Prostate gland (tissue), 2 donors: ENCODE measurements at regions not wholly inside any gene's neighbourhood (a gene's known extent, or its start where the extent isn't known, plus 50 kb on each side); places are given as distances from the start of the nearest gene placed in this dataset.

Experiments
- DNase-seq: peaks from one replicate; pipeline ENCODE4 v3.0.0-alpha.2; 2019; ENCODE audit warnings: low spot score
- H3K27ac ChIP-seq, 2 donors: fragments of 200-600 bp; sonication (generic); 2 replicates each; pipeline ENCODE4 v1.5.1; 2017 to 2019
- H3K27me3 ChIP-seq: fragments of 200-600 bp; sonication (generic); replicated peaks from 2 replicates; pipeline ENCODE4 v1.5.1; 2019; ENCODE audit not compliant: insufficient read depth
- H3K36me3 ChIP-seq, 2 donors: fragments of 200-600 bp; sonication (generic); 1 replicate in 1 of 2; 2 replicates in 1 of 2; pipeline versions ENCODE4 v1.5.1 to v1.8.1; 2017 to 2019
- H3K4me1 ChIP-seq: fragments of 200-600 bp; sonication (generic); replicated peaks from 2 replicates; pipeline ENCODE4 v1.5.1; 2019
- H3K4me3 ChIP-seq, 2 donors: fragments of 200-600 bp; sonication (generic); 2 replicates each; pipeline ENCODE4 v1.5.1; 2017 to 2019
- H3K9me3 ChIP-seq: fragments of 200-600 bp; sonication (generic); 2 replicates; pipeline ENCODE4 v1.5.1; 2017
- POLR2A ChIP-seq: fragments of 450-650 bp; IDR thresholded peaks from one replicate; pipeline ENCODE4 v1.6.1; 2016; ENCODE audit warnings: antibody characterized with exemption, mild to moderate bottlenecking
- POLR2AphosphoS5 ChIP-seq: sonication (generic); formaldehyde crosslinking; IDR thresholded peaks from one replicate; pipeline ENCODE4 v1.6.1; 2017; ENCODE audit warnings: antibody characterized with exemption
- WGBS: methylation state at CpG from one replicate; pipeline ENCODE4 v1.1.5; 2018; 5-methylcytosine and 5-hydroxymethylcytosine counted together
- intact Hi-C: fragments of 100-400 bp; cut with DNase I; formaldehyde crosslinking; loops from one replicate; pipeline ENCODE4 v1.14.2; 2022
- TF ChIP-seq, protein P1 (sequence below), 4 experiments: fragments of 200-600 bp in 2 of 4; fragments of 450-650 bp in 2 of 4; sonication (generic) in 2 of 4; IDR thresholded peaks; 1 replicate in 3 of 4; 2 replicates in 1 of 4; pipeline ENCODE4 v1.5.1; 2016 to 2019; ENCODE audit warnings: antibody characterized with exemption in 4 of 4, mild to moderate bottlenecking in 2 of 4, moderate library complexity in 2 of 4

GRCh38 chr9:13904746-13905145 lies 409.2 kb downstream of the NFIB start:
- no peak for DNase-seq
- Histone ChIP-seq H3K9me3 (no peaks in the 10 kb centered on the region), H3K27ac (no peak overlapping the region), H3K36me3 (no peaks in the 10 kb centered on the region), H3K27me3 (no peaks in the 10 kb centered on the region), H3K4me3 (no peak overlapping the region), H3K4me1 (no peaks in the 10 kb centered on the region)
- intact Hi-C loops: no loop called here
- TF ChIP-seq, protein P1, sequence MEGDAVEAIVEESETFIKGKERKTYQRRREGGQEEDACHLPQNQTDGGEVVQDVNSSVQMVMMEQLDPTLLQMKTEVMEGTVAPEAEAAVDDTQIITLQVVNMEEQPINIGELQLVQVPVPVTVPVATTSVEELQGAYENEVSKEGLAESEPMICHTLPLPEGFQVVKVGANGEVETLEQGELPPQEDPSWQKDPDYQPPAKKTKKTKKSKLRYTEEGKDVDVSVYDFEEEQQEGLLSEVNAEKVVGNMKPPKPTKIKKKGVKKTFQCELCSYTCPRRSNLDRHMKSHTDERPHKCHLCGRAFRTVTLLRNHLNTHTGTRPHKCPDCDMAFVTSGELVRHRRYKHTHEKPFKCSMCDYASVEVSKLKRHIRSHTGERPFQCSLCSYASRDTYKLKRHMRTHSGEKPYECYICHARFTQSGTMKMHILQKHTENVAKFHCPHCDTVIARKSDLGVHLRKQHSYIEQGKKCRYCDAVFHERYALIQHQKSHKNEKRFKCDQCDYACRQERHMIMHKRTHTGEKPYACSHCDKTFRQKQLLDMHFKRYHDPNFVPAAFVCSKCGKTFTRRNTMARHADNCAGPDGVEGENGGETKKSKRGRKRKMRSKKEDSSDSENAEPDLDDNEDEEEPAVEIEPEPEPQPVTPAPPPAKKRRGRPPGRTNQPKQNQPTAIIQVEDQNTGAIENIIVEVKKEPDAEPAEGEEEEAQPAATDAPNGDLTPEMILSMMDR (IDR thresholded peaks at IDR 0.05): no peak
- TF ChIP-seq POLR2AphosphoS5 (no peak), POLR2A (no peak)

GRCh38 chr9:13904311-13904710 lies 409.6 kb downstream of the NFIB start:
- no peak for TF ChIP-seq POLR2A
- no peak for TF ChIP-seq POLR2AphosphoS5
- TF ChIP-seq, protein P1 (IDR thresholded peaks at IDR 0.05): no peak
- intact Hi-C loops: no loop called here
- 76% methylated on average over 4 of the region's 4 CpGs for WGBS

GRCh38 chr9:13902286-13903066 lies 411.5 kb downstream of the NFIB start:
- H3K4me1 ChIP-seq: no peaks in the 10 kb centered on the region
- H3K27me3 ChIP-seq: no peaks in the 10 kb centered on the region
- no peak for TF ChIP-seq POLR2A
- TF ChIP-seq, protein P1 (IDR thresholded peaks at IDR 0.05): no peak
- no peak for TF ChIP-seq POLR2AphosphoS5
- H3K4me3 ChIP-seq: no peak overlapping the region
- no peaks in the 10 kb centered on the region for H3K9me3 ChIP-seq
- no peaks in the 10 kb centered on the region for H3K36me3 ChIP-seq
- no peak overlapping the region for H3K27ac ChIP-seq
- no peak for DNase-seq
- intact Hi-C loops: no loop called here

More at GRCh38 chr9:13904311-13904710, 409.6 kb downstream of the NFIB start:
- H3K27me3 ChIP-seq: no peaks in the 10 kb centered on the region
- no peaks in the 10 kb centered on the region for H3K4me1 ChIP-seq
- H3K4me3 ChIP-seq: no peak overlapping the region
- H3K36me3 ChIP-seq: no peaks in the 10 kb centered on the region
- no peak for DNase-seq
- no peaks in the 10 kb centered on the region for H3K9me3 ChIP-seq
- no peak overlapping the region for H3K27ac ChIP-seq

- 91% methylated on average over 3 of the region's 3 CpGs for WGBS
- H3K4me1 ChIP-seq: no peaks in the 10 kb centered on the region
- TF ChIP-seq POLR2AphosphoS5 (no peak), POLR2A (no peak)
- TF ChIP-seq, protein P1 (IDR thresholded peaks at IDR 0.05): no peak
- no peaks in the 10 kb centered on the region for H3K36me3 ChIP-seq
- no peak overlapping the region for H3K27ac ChIP-seq
- intact Hi-C loops: no loop called here
- no peak for DNase-seq
- no peak overlapping the region for H3K4me3 ChIP-seq
- H3K27me3 ChIP-seq: no peaks in the 10 kb centered on the region
- H3K9me3 ChIP-seq: no peaks in the 10 kb centered on the region
Measured at GRCh38 chr9:13901176-13901575, 412.8 kb downstream of the NFIB start.

GRCh38 chr9:13900449-13900848 lies 413.5 kb downstream of the NFIB start:
- DNase-seq: peak; percentile 7

More at GRCh38 chr9:13900449-13900848, 413.5 kb downstream of the NFIB start:
- 67% methylated on average over 5 of the region's 5 CpGs for WGBS
- Histone ChIP-seq H3K4me3 (no peak overlapping the region), H3K36me3 (no peaks in the 10 kb centered on the region), H3K27ac (no peak overlapping the region), H3K4me1 (no peaks in the 10 kb centered on the region), H3K27me3 (no peaks in the 10 kb centered on the region), H3K9me3 (no peaks in the 10 kb centered on the region)
- no peak for TF ChIP-seq POLR2A
- no peak for TF ChIP-seq POLR2AphosphoS5
- intact Hi-C loops: no loop called here
